A549 (cell line): ENCODE measurements at regions not wholly inside any gene's neighbourhood (a gene's known extent, or its start where the extent isn't known, plus 50 kb on each side); places are given as distances from the start of the nearest gene placed in this dataset.

ENCODE experiments used
- ATAC-seq, 2 experiments: fragments of 200-7000 bp in 1 of 2; fragments of >200 bp in 1 of 2; cut with Nextera tagmentation in 1 of 2; cut with Tn5 transposase in 1 of 2; 3 replicates each; pipeline versions ENCODE4 v1.8.0 to v1.9.1; 2018 to 2020; ENCODE audit warnings: mild to moderate bottlenecking in 1 of 2, moderate library complexity in 1 of 2
- CTCF ChIA-PET: fragments of 300-600 bp; sonication (Branson Sonifier 250); formaldehyde crosslinking; extraction: SDS; loops from one replicate; lab custom pipeline; 2021; ENCODE audit warnings: antibody characterized with exemption, inconsistent platforms; lab: Yijun Ruan, JAX
- POLR2A ChIA-PET: fragments of 350-600 bp; formaldehyde crosslinking; extraction: SDS; loops from one replicate; lab custom pipeline; 2021; ENCODE audit warnings: antibody characterized with exemption, inconsistent platforms; lab: Yijun Ruan, JAX
- DNase-seq, 2 experiments: peaks; one replicate each; pipeline versions ENCODE4 v3.0.0 to v3.0.0-alpha.2; 2011 to 2016; ENCODE audit warnings: low read depth in 1 of 2, low spot score in 1 of 2
- FAIRE-seq: peaks from 2 replicates; lab custom pipeline; 2011; peaks lifted over from hg19 to GRCh38; lab: Jason Lieb, UNC
- H3K27ac ChIP-seq, 2 experiments: fragments of >200 bp; sonication (Bioruptor Twin); formaldehyde crosslinking; 3 replicates each; pipeline ENCODE4 v1.5.1; 2016 to 2017
- H3K4me1 ChIP-seq: fragments of >200 bp; sonication (Bioruptor Twin); formaldehyde crosslinking; 3 replicates; pipeline ENCODE4 v1.6.1; 2016
- H3K4me2 ChIP-seq: fragments of >200 bp; sonication (Bioruptor Twin); formaldehyde crosslinking; 3 replicates; pipeline ENCODE4 v1.6.1; 2016
- H3K4me3 ChIP-seq: fragments of >200 bp; sonication (Bioruptor Twin); formaldehyde crosslinking; 3 replicates; pipeline ENCODE4 v1.5.1; 2016
- H3K9me3 ChIP-seq: fragments of >200 bp; sonication (Bioruptor Twin); formaldehyde crosslinking; 3 replicates; pipeline ENCODE4 v1.6.1; 2016
- ATOH8 ChIP-seq: fragments of 250-450 bp; sonication (Bioruptor Pico); IDR thresholded peaks from 2 replicates; pipeline ENCODE4 v1.5.0; 2020; ENCODE audit warnings: low read depth, mild to moderate bottlenecking, moderate library complexity
- CHD2 ChIP-seq: fragments of 150-350 bp; IDR thresholded peaks from 2 replicates; pipeline ENCODE4 v1.6.1; 2014; ENCODE audit warnings: low read length; ENCODE audit not compliant: partially characterized antibody
- CTCF ChIP-seq: fragments of >200 bp; sonication (Bioruptor Twin); formaldehyde crosslinking; IDR thresholded peaks from 3 replicates; pipeline ENCODE4 v1.5.1; 2016
- EHF ChIP-seq: fragments of 250-450 bp; sonication (Bioruptor Pico); IDR thresholded peaks from 2 replicates; pipeline ENCODE4 v1.5.0; 2020; ENCODE audit warnings: mild to moderate bottlenecking
- EP300 ChIP-seq, 2 experiments: fragments of >200 bp; sonication (Bioruptor Twin); formaldehyde crosslinking; IDR thresholded peaks; 2 replicates in 1 of 2; 3 replicates in 1 of 2; pipeline ENCODE4 v1.6.1; 2016 to 2017
- FOXS1 ChIP-seq: fragments of 250-450 bp; sonication (Bioruptor Pico); IDR thresholded peaks from 2 replicates; pipeline ENCODE4 v1.5.0; 2020; ENCODE audit warnings: mild to moderate bottlenecking, moderate library complexity
- HES2 ChIP-seq: fragments of >200 bp; sonication (Bioruptor Twin); formaldehyde crosslinking; IDR thresholded peaks from 2 replicates; pipeline ENCODE4 v1.6.1; 2016
- HOXB13 ChIP-seq: fragments of 250-450 bp; sonication (Bioruptor Pico); IDR thresholded peaks from 2 replicates; pipeline ENCODE4 v1.5.0; 2020; ENCODE audit warnings: low read depth, mild to moderate bottlenecking, moderate library complexity
- JUNB ChIP-seq: fragments of >200 bp; sonication (Bioruptor Twin); formaldehyde crosslinking; IDR thresholded peaks from 2 replicates; pipeline ENCODE4 v1.6.1; 2016
- KDM1A ChIP-seq: fragments of 200-600 bp; sonication (generic); IDR thresholded peaks from 2 replicates; pipeline ENCODE4 v1.6.1; 2016; ENCODE audit warnings: low read depth, mild to moderate bottlenecking
- KDM5A ChIP-seq: fragments of 200-600 bp; sonication (generic); IDR thresholded peaks from 2 replicates; pipeline ENCODE4 v1.6.1; 2016; ENCODE audit warnings: antibody characterized with exemption, mild to moderate bottlenecking
- MAZ ChIP-seq: fragments of 150-350 bp; IDR thresholded peaks from 2 replicates; pipeline ENCODE4 v1.6.1; 2014; ENCODE audit warnings: antibody characterized with exemption, low read depth, low read length, borderline replicate concordance
- PHF8 ChIP-seq: fragments of 200-600 bp; sonication (generic); IDR thresholded peaks from 2 replicates; pipeline ENCODE4 v1.6.1; 2016; ENCODE audit warnings: low read depth, mild to moderate bottlenecking, antibody characterized with exemption, moderate library complexity, borderline replicate concordance
- POLR2A ChIP-seq: IDR thresholded peaks from 2 replicates; pipeline ENCODE4 v1.6.1; 2012; ENCODE audit warnings: mild to moderate bottlenecking, low read length
- POLR2AphosphoS2 ChIP-seq: conservative IDR thresholded peaks from 2 replicates; pipeline ENCODE4 v1.6.1; 2012; ENCODE audit warnings: low read length, improper control_type of control experiment, inconsistent platforms
- RARB ChIP-seq: fragments of 250-450 bp; sonication (Bioruptor Pico); IDR thresholded peaks from 2 replicates; pipeline ENCODE4 v1.8.0; 2021; ENCODE audit warnings: mild to moderate bottlenecking, moderate library complexity
- RCOR1 ChIP-seq: fragments of 150-350 bp; IDR thresholded peaks from 2 replicates; pipeline ENCODE4 v1.6.1; 2014; ENCODE audit warnings: antibody characterized with exemption, low read length, low read depth
- RFX5 ChIP-seq: fragments of 450-650 bp; IDR thresholded peaks from 2 replicates; pipeline ENCODE4 v1.7.1; 2014; ENCODE audit warnings: antibody characterized with exemption, mild to moderate bottlenecking, moderate library complexity
- RNF2 ChIP-seq: fragments of 200-600 bp; sonication (generic); IDR thresholded peaks from 2 replicates; pipeline ENCODE4 v1.6.1; 2016; ENCODE audit warnings: low read depth, mild to moderate bottlenecking, antibody characterized with exemption, moderate library complexity, borderline replicate concordance
- TP53 ChIP-seq: fragments of 250-450 bp; sonication (Bioruptor Pico); IDR thresholded peaks from 2 replicates; pipeline ENCODE4 v1.5.0; 2021; ENCODE audit warnings: mild to moderate bottlenecking, moderate library complexity
- ZC3H11A ChIP-seq: fragments of 450-650 bp; IDR thresholded peaks from 2 replicates; pipeline ENCODE4 v1.6.1; 2014; ENCODE audit warnings: antibody characterized with exemption, mild to moderate bottlenecking
- WGBS: methylation state at CpG from one replicate; pipeline ENCODE4 v1.1.6; 2017; ENCODE audit errors: missing lambda C conversion rate; 5-methylcytosine and 5-hydroxymethylcytosine counted together

GRCh38 chr10:64206409-64206808, 685.2 kb downstream of the REEP3 start:
- DNase-seq (no peak), ATAC-seq (no peak), FAIRE-seq (no peak)
- H3K9me3 ChIP-seq = no peaks in the 10 kb centered on the region; the same call in 2 of the 3 replicates
- H3K4me3 ChIP-seq = no peak overlapping the region
- H3K4me2 ChIP-seq = no peak overlapping the region
- no peaks in the 10 kb centered on the region for H3K4me1 ChIP-seq
- 37% methylated on average over 2 of the region's 2 CpGs for WGBS
- CTCF ChIA-PET = no interaction called here
- POLR2A ChIA-PET = no interaction called here
- no peak overlapping the region for H3K27ac ChIP-seq
- TF ChIP-seq RNF2 = no peak
- no peak for TF ChIP-seq MAZ
- no peak for TF ChIP-seq KDM5A
- no peak for TF ChIP-seq RARB (CRISPR knock-in tag)
- TF ChIP-seq EHF (CRISPR knock-in tag) = no peak
- TF ChIP-seq, all 56 proteins: peak for 0

GRCh38 chr10:64209561-64209960, 688.4 kb downstream of the REEP3 start:
- no peak overlapping the region for H3K4me2 ChIP-seq
- TF ChIP-seq RARB (CRISPR knock-in tag) = no peak
- TF ChIP-seq RCOR1 = no peak
- no peak for TF ChIP-seq ATOH8 (CRISPR knock-in tag)
- no peak for TF ChIP-seq HES2
- no peak for TF ChIP-seq EP300 (IDR thresholded peaks at IDR 0.05)
- no peak for TF ChIP-seq PHF8
- no peak for TF ChIP-seq TP53
- TF ChIP-seq FOXS1 (CRISPR knock-in tag) = no peak
- no peak for TF ChIP-seq KDM1A
- TF ChIP-seq POLR2A = no peak
- no peak for TF ChIP-seq CTCF
- no peak for TF ChIP-seq HOXB13 (CRISPR knock-in tag)
- TF ChIP-seq, all 56 proteins: peak for 0
- no peaks in the 10 kb centered on the region for H3K4me1 ChIP-seq
- ATAC-seq (no peak), DNase-seq (no peak), FAIRE-seq (no peak)
- ChIA-PET CTCF (no interaction called here), POLR2A (no interaction called here)
- no peak overlapping the region for H3K27ac ChIP-seq
- H3K9me3 ChIP-seq = no peaks in the 10 kb centered on the region; the same call in 2 of the 3 replicates
- WGBS = 1% methylated on average over 3 of the region's 3 CpGs
- H3K4me3 ChIP-seq = no peak overlapping the region

GRCh38 chr10:64210211-64210610, 689.0 kb downstream of the REEP3 start:
- ATAC-seq (no peak), FAIRE-seq (no peak), DNase-seq (no peak)
- Histone ChIP-seq H3K4me3 (no peak overlapping the region), H3K4me2 (no peak overlapping the region), H3K4me1 (no peaks in the 10 kb centered on the region), H3K9me3 (no peaks in the 10 kb centered on the region; the same call in 2 of the 3 replicates), H3K27ac (no peak overlapping the region)
- TF ChIP-seq RFX5 (no peak), CHD2 (no peak), ZC3H11A (no peak), POLR2AphosphoS2 (no peak), RNF2 (no peak), JUNB (no peak)
- ChIA-PET CTCF (no interaction called here), POLR2A (no interaction called here)
- 2% methylated on average over 2 of the region's 2 CpGs for WGBS
